ENCODE measurements at regions not wholly inside any gene's neighbourhood (a gene's known extent, or its start where the extent isn't known, plus 50 kb on each side); places are given as distances from the start of the nearest gene placed in this dataset.

- DNase-seq (ENCODE audit: low read depth), result peak; percentile 29
- TF ChIP-seq CTCF (IDR thresholded peaks at IDR 0.05; ENCODE audit: insufficient read depth, low read length, poor library complexity, severe bottlenecking), result peak; percentile 92
- no peaks in the 10 kb centered on the region for H3K36me3 ChIP-seq (ENCODE audit: control insufficient read depth, insufficient read depth, low read length)
- no peak overlapping the region for H3K4me3 ChIP-seq (ENCODE audit: low read depth, low read length)
- H3K27me3 ChIP-seq (ENCODE audit: control insufficient read depth, insufficient read depth, low read length), result no peaks in the 10 kb centered on the region
These were observed 51.7 kb downstream of the SCN11A start for GRCh38 chr3:39000008-39000450.

DNA sequence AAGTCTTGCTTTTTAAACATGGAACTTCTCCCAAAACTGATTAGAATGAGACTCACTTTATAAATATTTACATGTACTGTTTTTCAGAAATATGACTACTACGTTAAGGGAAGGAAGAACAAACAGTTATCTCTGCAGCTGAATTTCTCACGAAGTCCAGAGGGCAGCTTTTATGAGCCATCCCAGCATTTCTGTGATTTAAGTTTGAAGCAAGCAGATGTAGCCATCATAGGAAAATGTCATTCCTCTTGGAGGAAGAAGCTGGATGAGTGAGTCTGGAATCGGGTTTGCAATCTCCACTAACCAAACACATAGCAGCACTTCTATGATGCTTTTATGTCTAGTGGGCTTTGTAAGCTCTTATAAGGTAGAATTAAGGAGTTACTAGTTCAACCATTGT, 53.7 kb downstream of the SCN11A start:
- no peak for TF ChIP-seq CTCF (IDR thresholded peaks at IDR 0.05; ENCODE audit: insufficient read depth, low read length, poor library complexity, severe bottlenecking)
- Histone ChIP-seq H3K27me3 (ENCODE audit: control insufficient read depth, insufficient read depth, low read length) (no peaks in the 10 kb centered on the region), H3K36me3 (ENCODE audit: control insufficient read depth, insufficient read depth, low read length) (no peaks in the 10 kb centered on the region), H3K4me3 (ENCODE audit: low read depth, low read length) (no peak overlapping the region)
- no peak for DNase-seq (ENCODE audit: low read depth)

DNA sequence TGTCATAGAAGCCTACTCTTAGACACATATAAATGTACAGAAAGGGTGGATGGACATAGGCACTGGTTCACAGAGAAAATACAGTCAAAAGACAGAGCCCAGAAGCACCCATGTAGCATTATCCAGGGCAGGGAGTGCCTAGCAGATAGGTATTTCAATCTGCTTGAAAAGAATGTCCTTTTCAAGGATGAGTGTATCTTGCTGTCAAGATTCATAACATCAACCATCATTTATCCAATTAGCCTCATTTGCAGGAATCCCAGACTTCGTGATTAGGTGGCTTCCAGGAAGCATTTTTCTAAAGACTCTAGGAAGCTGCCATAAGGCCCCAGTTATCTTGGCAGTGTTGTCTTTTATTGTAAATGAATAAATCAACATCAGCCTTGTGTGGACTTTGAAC, 55.6 kb downstream of the SCN11A start:
- Histone ChIP-seq H3K27me3 (ENCODE audit: control insufficient read depth, insufficient read depth, low read length) (no peaks in the 10 kb centered on the region), H3K4me3 (ENCODE audit: low read depth, low read length) (no peak overlapping the region), H3K36me3 (ENCODE audit: control insufficient read depth, insufficient read depth, low read length) (no peaks in the 10 kb centered on the region)
- no peak for TF ChIP-seq CTCF (IDR thresholded peaks at IDR 0.05; ENCODE audit: insufficient read depth, low read length, poor library complexity, severe bottlenecking)
- no peak for DNase-seq (ENCODE audit: low read depth)

DNA sequence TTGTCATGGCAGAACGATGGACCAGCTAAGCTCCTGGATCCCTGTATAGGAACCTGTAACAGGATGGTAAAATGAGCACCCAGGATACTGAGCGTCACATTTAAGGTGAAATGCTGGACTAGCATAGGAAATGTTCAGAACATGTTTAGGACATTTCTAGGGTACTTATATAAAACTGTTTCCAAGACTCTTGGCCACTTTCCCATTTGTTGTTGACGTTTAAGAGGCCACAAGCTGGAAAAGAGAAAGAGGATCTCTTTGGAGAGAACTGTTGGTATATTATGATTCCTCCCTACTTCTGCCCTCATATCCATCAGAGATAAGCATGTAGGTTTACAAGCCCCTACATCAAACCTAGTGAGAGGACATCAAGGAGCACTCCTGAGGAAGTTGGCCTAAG, 57.5 kb downstream of the SCN11A start:
- no peak for DNase-seq (ENCODE audit: low read depth)
- H3K36me3 ChIP-seq (ENCODE audit: control insufficient read depth, insufficient read depth, low read length), result no peaks in the 10 kb centered on the region
- H3K4me3 ChIP-seq (ENCODE audit: low read depth, low read length), result no peak overlapping the region
- H3K27me3 ChIP-seq (ENCODE audit: control insufficient read depth, insufficient read depth, low read length), result no peaks in the 10 kb centered on the region
- TF ChIP-seq CTCF (IDR thresholded peaks at IDR 0.05; ENCODE audit: insufficient read depth, low read length, poor library complexity, severe bottlenecking), result no peak

DNA sequence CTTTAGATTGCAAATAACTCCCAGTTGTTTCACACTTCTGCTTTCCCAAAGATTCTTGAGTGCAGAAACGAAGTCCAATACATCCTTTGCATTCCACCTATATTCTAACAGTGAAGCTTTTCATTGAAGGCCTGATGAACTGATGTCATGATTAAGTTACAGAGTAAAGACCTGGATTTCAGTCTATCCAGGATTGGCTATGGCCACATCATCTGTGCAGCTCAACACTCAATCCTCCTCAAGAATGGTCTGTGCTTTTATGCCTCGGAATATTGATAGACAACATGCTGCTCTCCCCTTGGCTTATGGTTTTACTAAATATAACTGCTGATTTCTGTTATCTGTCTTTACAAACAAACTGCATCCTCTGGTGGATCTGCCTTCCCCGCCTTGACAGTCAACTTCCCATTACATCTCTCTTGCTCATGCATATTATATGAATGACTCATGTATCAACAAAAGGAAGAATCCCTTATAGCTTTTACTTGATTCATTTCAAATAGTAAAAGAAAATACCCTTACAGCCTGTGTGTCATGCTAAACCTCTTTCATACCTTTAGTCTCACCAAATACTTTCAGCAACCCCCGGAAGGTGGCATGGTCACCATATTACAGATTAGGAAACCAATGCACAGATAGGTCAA, 59.5 kb downstream of the SCN11A start:
- no peak for DNase-seq (ENCODE audit: low read depth)
- no peaks in the 10 kb centered on the region for H3K36me3 ChIP-seq (ENCODE audit: control insufficient read depth, insufficient read depth, low read length)
- no peak for TF ChIP-seq CTCF (IDR thresholded peaks at IDR 0.05; ENCODE audit: insufficient read depth, low read length, poor library complexity, severe bottlenecking)
- H3K4me3 ChIP-seq (ENCODE audit: low read depth, low read length), result no peak overlapping the region
- H3K27me3 ChIP-seq (ENCODE audit: control insufficient read depth, insufficient read depth, low read length), result no peaks in the 10 kb centered on the region

DNA sequence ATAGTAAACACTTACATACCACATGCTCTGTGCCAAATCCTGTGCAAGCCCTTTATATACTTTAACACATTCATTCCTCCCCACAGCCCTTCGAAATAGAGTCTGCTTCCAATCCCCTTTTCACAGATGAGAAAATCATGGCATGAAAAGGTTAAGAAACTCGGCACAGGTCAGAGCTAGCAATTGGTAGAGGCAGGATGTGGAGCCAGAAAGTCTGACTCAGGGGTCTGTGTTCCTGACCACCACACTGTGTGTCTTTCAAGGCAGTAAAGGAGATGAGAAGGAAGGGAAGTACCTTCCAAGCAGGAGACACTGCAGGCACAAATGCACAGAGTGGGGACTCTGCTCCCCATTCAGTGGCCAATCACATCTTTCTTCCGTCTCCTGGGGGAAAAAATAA, 61.1 kb downstream of the SCN11A start:
- no peak for DNase-seq (ENCODE audit: low read depth)
- no peak for TF ChIP-seq CTCF (IDR thresholded peaks at IDR 0.05; ENCODE audit: insufficient read depth, low read length, poor library complexity, severe bottlenecking)
- Histone ChIP-seq H3K36me3 (ENCODE audit: control insufficient read depth, insufficient read depth, low read length) (no peaks in the 10 kb centered on the region), H3K27me3 (ENCODE audit: control insufficient read depth, insufficient read depth, low read length) (no peaks in the 10 kb centered on the region), H3K4me3 (ENCODE audit: low read depth, low read length) (no peak overlapping the region)
